Peyer's patch (tissue), 4 donors: ENCODE measurements at regions not wholly inside any gene's neighbourhood (a gene's known extent, or its start where the extent isn't known, plus 50 kb on each side); places are given as distances from the start of the nearest gene placed in this dataset.

Experiments used
- POLR2A ChIP-seq, 2 donors: fragments of 450-650 bp; IDR thresholded peaks; one replicate each; pipeline ENCODE4 v1.5.1; 2017; ENCODE audit warnings: antibody characterized with exemption in 2 of 2, mild to moderate bottlenecking in 2 of 2, moderate library complexity in 2 of 2
- TF ChIP-seq, protein P1 (sequence below), 6 experiments: fragments of 450-650 bp in 4 of 6; fragments of 200-600 bp in 2 of 6; sonication (generic) in 1 of 6; IDR thresholded peaks; one replicate each; pipeline ENCODE4 v1.5.1; 2017 to 2019; ENCODE audit warnings: antibody characterized with exemption in 6 of 6, mild to moderate bottlenecking in 3 of 6, moderate library complexity in 1 of 6

- TF ChIP-seq, protein P1, sequence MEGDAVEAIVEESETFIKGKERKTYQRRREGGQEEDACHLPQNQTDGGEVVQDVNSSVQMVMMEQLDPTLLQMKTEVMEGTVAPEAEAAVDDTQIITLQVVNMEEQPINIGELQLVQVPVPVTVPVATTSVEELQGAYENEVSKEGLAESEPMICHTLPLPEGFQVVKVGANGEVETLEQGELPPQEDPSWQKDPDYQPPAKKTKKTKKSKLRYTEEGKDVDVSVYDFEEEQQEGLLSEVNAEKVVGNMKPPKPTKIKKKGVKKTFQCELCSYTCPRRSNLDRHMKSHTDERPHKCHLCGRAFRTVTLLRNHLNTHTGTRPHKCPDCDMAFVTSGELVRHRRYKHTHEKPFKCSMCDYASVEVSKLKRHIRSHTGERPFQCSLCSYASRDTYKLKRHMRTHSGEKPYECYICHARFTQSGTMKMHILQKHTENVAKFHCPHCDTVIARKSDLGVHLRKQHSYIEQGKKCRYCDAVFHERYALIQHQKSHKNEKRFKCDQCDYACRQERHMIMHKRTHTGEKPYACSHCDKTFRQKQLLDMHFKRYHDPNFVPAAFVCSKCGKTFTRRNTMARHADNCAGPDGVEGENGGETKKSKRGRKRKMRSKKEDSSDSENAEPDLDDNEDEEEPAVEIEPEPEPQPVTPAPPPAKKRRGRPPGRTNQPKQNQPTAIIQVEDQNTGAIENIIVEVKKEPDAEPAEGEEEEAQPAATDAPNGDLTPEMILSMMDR (IDR thresholded peaks at IDR 0.05), result no peak
- no peak for TF ChIP-seq POLR2A (IDR thresholded peaks at IDR 0.05)
Measured at GRCh38 chr13:71291842-71292146, 575.2 kb downstream of the DACH1 start.
